ENCODE measurements at regions not wholly inside any gene's neighbourhood (a gene's known extent, or its start where the extent isn't known, plus 50 kb on each side); places are given as distances from the start of the nearest gene placed in this dataset.

- no peak for TF ChIP-seq POLR2A (IDR thresholded peaks at IDR 0.05; ENCODE audit: low read depth)
- TF ChIP-seq CTCF (IDR thresholded peaks at IDR 0.05) = no peak
- TF ChIP-seq EP300 (IDR thresholded peaks at IDR 0.05) = no peak
- TF ChIP-seq POLR2AphosphoS5 (IDR thresholded peaks at IDR 0.05) = no peak
These were observed 203.7 kb upstream of the ARX start for GRCh38 chrX:25219480-25219879.

Data from esophagus muscularis mucosa (tissue), 4 donors.